Hepatocyte (in vitro differentiated cells): ENCODE measurements at regions not wholly inside any gene's neighbourhood (a gene's known extent, or its start where the extent isn't known, plus 50 kb on each side); places are given as distances from the start of the nearest gene placed in this dataset.
"Not testable (repeated sequence)": the region's sequence is repeated elsewhere in the genome, so short reads cannot be mapped to it uniquely, and the experiment has no call there.

Source experiments
- DNase-seq: peaks from one replicate; pipeline ENCODE4 v3.0.0-alpha.2; 2016; ENCODE audit warnings: low spot score
- H2AFZ ChIP-seq: fragments of 200-600 bp; sonication (generic); 2 replicates; pipeline ENCODE4 v1.6.0; 2016; ENCODE audit warnings: antibody characterized with exemption, mild to moderate bottlenecking
- H3K27ac ChIP-seq: fragments of 200-600 bp; sonication (generic); 2 replicates; pipeline ENCODE4 v1.5.1; 2016; ENCODE audit warnings: mild to moderate bottlenecking
- H3K27me3 ChIP-seq: fragments of 200-600 bp; sonication (generic); 2 replicates; pipeline ENCODE4 v1.6.1; 2016
- H3K36me3 ChIP-seq: fragments of 200-600 bp; sonication (generic); replicated peaks from 2 replicates; pipeline ENCODE4 v1.5.1; 2016; ENCODE audit warnings: low read depth; ENCODE audit not compliant: insufficient read depth
- H3K4me1 ChIP-seq: fragments of 200-600 bp; sonication (generic); 2 replicates; pipeline ENCODE4 v1.5.1; 2016; ENCODE audit warnings: mild to moderate bottlenecking, moderate library complexity; ENCODE audit not compliant: insufficient read depth
- H3K4me2 ChIP-seq: fragments of 200-600 bp; sonication (generic); 2 replicates; pipeline ENCODE4 v1.6.0; 2016
- H3K4me3 ChIP-seq: fragments of 200-600 bp; sonication (generic); 2 replicates; pipeline ENCODE4 v1.5.1; 2016; ENCODE audit warnings: mild to moderate bottlenecking
- H3K79me2 ChIP-seq: fragments of 200-600 bp; sonication (generic); 2 replicates; pipeline ENCODE4 v1.6.0; 2017; ENCODE audit warnings: mild to moderate bottlenecking
- H3K9me2 ChIP-seq: fragments of 200-600 bp; sonication (generic); replicated peaks from 2 replicates; pipeline ENCODE4 v1.6.0; 2017; ENCODE audit warnings: mild to moderate bottlenecking; ENCODE audit not compliant: insufficient read depth
- H3K9me3 ChIP-seq: fragments of 200-600 bp; sonication (generic); 2 replicates; pipeline ENCODE4 v1.5.1; 2016; ENCODE audit warnings: low read depth, mild to moderate bottlenecking
- H4K20me1 ChIP-seq: fragments of 200-600 bp; sonication (generic); 2 replicates; pipeline ENCODE4 v1.6.0; 2016; ENCODE audit warnings: mild to moderate bottlenecking; ENCODE audit not compliant: insufficient read depth, poor library complexity, severe bottlenecking
- WGBS: methylation state at CpG from one replicate; pipeline ENCODE4 v1.1.6; 2016; ENCODE audit warnings: low lambda C conversion rate; ENCODE audit errors: missing lambda C conversion rate; 5-methylcytosine and 5-hydroxymethylcytosine counted together

DNA sequence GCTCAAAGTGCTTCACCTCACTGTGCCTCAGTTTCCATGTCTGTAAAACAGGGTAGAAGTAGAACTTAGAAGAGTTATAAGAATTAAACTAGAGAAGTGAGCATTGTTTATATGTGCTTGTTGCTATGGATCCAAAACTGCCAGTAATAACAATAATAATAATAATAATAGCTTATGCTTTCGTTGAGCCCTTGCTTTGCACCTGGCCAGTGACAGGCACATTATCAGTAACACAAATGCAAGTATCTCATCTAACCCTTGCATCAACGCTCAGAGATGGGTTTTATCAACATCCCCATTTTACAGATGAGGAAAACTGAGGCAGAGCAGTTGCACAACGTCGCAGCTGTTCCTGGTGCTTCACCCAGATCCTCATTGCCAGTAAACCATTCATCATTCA lies 125.0 kb downstream of the NPIPA8 start:
- WGBS, result 96% methylated on average over 4 of the region's 4 CpGs
- not testable (repeated sequence) for H3K27ac ChIP-seq

DNA sequence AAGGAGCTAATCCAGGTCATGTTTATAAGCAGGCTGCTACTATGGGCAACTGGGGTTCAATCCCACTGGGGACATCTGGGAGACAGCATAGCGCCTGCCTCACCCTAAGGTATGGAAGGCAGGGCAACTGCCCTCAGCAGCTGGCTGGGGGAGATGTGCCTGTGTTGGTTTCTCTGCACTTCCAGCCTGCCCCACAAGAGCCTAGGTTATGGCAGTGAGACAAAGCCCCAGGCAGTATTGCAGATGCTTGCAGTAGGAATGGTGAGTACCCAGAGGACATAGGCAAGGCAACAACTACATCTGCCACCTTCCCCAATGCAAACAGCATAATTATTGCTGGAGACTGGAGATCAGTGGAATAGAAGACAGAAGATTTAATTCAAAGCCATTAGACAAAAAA lies 131.8 kb downstream of the NPIPA8 start:
- H3K27me3 ChIP-seq, H4K20me1 ChIP-seq, H3K27ac ChIP-seq, H3K4me3 ChIP-seq, H3K9me2 ChIP-seq, H3K79me2 ChIP-seq, DNase-seq, H3K9me3 ChIP-seq, H2AFZ ChIP-seq, H3K4me2 ChIP-seq, H3K4me1 ChIP-seq, H3K36me3 ChIP-seq: not testable (repeated sequence)
- no CpG with 5 or more reads among the region's 1 CpG for WGBS

More for the DNA sequence above, 125.0 kb downstream of the NPIPA8 start:
- not testable (repeated sequence) for DNase-seq, H4K20me1 ChIP-seq, H3K79me2 ChIP-seq, H3K27me3 ChIP-seq, H3K4me1 ChIP-seq, H3K36me3 ChIP-seq, H2AFZ ChIP-seq, H3K9me2 ChIP-seq, H3K4me2 ChIP-seq, H3K9me3 ChIP-seq, H3K4me3 ChIP-seq

DNA sequence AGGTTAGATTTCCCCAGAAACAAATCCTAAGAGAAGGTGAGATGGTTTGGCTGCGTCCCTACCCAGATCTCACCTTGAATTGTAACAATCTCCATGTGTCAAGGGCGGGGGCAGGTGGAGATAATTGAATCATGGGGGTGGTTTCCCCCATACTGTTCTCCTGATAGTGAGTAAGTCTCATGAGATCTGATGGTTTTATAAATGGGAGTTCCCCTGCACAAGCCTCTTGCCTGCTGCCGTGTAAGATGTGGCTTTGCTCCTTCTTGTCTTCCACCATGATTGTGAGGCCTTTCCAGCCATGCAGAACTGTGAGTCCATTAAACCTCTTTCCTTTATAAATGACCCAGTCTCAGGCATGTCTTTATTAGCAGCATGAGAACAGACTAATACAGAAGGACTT lies 132.2 kb downstream of the NPIPA8 start:
- not testable (repeated sequence) for H3K4me1 ChIP-seq, H4K20me1 ChIP-seq, DNase-seq, H3K27me3 ChIP-seq, H3K27ac ChIP-seq, H3K9me2 ChIP-seq, H2AFZ ChIP-seq, H3K36me3 ChIP-seq, H3K4me3 ChIP-seq, H3K9me3 ChIP-seq, H3K4me2 ChIP-seq, H3K79me2 ChIP-seq
- WGBS, result 82% methylated on average over 3 of the region's 3 CpGs

DNA sequence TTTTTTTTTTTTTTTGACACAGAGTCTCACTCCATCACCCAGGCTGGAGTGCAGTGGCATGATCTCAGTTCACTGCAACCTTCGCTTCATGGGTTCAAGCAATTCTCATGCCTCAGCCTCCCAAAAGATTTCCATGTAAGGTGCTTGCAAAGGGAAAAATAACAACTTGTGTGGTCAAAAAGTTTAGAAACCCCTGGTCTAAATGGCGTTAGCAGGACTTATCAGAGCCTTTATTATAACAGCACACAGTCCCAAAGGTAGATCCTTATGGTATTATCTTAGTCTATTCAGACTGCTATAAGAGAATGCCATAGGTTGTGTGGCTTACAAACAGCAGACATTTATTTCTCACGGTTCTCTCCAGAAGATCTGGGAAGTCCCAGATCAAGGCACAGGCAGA lies 135.0 kb downstream of the NPIPA8 start:
- not testable (repeated sequence) for H3K36me3 ChIP-seq, H3K4me2 ChIP-seq, H3K9me3 ChIP-seq, H3K79me2 ChIP-seq, H3K27me3 ChIP-seq, H3K4me3 ChIP-seq, H4K20me1 ChIP-seq, H3K9me2 ChIP-seq, H2AFZ ChIP-seq, H3K27ac ChIP-seq, H3K4me1 ChIP-seq, DNase-seq
- 91% methylated on average over 3 of the region's 3 CpGs for WGBS

DNA sequence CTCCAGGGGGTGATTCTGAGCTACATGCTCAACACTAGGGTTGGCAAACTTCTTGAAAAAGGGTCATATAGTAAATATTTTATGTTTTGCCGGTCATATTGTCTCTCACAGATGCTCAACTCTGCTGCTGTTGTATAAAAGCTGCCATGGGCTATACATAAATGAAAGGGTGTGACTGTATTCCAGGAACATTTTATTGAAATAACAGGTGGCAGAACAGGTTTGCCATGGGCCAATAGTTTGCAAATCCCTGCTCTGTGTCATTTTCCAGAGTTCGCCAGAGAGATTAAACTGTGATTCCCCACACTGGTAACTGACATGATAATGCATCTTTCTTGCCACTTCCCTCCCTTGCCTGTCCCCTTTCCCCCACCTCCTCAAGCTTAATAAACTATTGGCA lies 144.1 kb downstream of the NPIPA8 start:
- WGBS, result 85% methylated on average over 2 of the region's 2 CpGs

DNA sequence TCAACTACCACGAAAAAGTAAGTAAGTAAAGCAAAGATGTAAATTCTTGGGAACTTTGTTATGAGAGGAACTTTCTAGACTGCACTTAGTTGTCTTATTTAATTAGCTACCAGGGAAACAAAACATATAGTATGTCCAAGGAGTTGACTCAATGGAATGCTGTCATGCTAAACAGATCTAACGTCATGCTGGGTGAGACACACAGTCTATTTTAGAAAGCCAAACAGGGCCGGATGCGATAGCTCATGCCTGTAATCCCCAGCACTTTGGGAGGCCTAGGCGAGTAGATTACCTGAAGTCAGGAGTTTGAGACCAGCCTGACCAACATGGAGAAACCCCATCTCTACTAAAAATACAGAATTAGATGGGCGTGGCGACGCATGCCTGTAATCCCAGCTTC lies 146.4 kb downstream of the NPIPA8 start:
- not testable (repeated sequence) for H3K9me3 ChIP-seq, H4K20me1 ChIP-seq, H3K27ac ChIP-seq, H3K4me1 ChIP-seq, H3K9me2 ChIP-seq, H3K36me3 ChIP-seq, H3K27me3 ChIP-seq, H3K4me2 ChIP-seq, H2AFZ ChIP-seq, H3K79me2 ChIP-seq, H3K4me3 ChIP-seq, DNase-seq
- 55% methylated on average over 1 of the region's 8 CpGs for WGBS

More for the DNA sequence above, 144.1 kb downstream of the NPIPA8 start:
- not testable (repeated sequence) for H3K4me3 ChIP-seq, H3K4me2 ChIP-seq, H3K36me3 ChIP-seq, H3K79me2 ChIP-seq, H4K20me1 ChIP-seq, H3K9me3 ChIP-seq, H3K27me3 ChIP-seq, DNase-seq, H3K4me1 ChIP-seq, H3K9me2 ChIP-seq, H3K27ac ChIP-seq, H2AFZ ChIP-seq

DNA sequence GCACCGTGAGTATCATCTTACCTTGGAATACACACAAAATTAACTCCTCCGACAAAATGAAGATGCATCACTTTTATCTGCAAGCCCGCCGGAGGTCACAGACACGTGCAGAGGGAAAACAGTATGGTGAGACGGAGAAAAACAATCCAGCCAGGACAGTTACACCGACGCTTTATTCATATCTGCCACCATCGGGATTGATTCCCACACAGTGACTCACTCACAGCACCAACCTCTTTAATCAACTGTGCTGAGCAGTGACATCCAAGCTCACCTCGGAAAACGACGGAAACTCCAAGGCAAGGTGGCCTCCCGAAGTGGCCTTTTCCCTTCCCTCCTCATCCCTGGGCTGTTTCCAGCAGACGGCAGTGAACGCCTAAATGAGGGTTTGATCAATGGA lies 151.8 kb downstream of the NPIPA8 start:
- H3K9me3 ChIP-seq, H3K36me3 ChIP-seq, DNase-seq, H3K9me2 ChIP-seq, H3K4me3 ChIP-seq, H3K27me3 ChIP-seq, H3K27ac ChIP-seq, H3K79me2 ChIP-seq, H2AFZ ChIP-seq, H4K20me1 ChIP-seq, H3K4me1 ChIP-seq, H3K4me2 ChIP-seq: not testable (repeated sequence)
- 81% methylated on average over 6 of the region's 15 CpGs for WGBS

DNA sequence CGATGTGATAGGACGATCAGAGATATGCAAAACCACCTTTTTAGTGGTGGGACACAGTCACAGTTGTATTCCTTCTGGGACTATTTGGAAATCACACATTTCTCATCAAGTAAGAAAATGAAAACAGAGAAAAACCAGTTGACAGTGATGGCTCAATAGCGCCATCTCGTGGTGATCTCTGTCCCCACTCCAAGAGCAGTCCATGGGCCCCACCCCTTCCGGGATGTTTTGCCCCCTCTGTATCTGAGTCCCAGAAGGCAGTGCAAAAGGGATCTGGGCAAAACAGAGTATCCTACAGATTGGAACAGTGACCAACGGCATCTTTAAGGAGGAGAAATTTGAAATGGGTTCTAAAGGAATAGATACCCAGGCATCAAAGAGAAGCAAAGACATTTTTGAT lies 155.5 kb downstream of the NPIPA8 start:
- 39% methylated on average over 2 of the region's 6 CpGs for WGBS
- not testable (repeated sequence) for H3K36me3 ChIP-seq

DNA sequence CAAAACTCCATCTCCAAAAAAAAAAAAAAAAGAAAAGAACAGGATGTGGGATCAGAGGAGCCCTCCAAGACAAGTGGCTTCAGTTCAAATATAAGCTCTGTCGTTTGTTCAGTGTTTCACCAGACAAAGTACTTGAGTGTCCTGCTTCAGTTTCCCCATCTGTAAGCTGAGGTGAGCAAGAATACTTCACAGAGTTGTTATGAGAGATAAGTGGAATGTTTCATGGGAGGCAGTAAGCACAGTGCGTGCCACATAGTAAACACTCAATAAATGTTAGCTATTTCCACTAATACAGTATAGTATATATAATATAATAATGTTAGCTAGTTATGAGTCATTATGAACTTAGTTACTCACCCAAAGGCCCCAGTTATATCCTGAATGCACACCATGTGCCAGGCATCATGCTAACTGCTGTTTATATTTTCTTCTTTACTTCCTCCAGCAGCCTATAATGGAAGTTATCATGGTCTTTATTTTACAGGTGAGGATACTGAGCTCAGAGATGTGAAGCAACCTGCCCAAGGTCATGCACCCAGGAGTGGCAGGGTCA lies 162.5 kb downstream of the NPIPA8 start:
- H3K9me2 ChIP-seq, H3K79me2 ChIP-seq, DNase-seq, H3K27ac ChIP-seq, H3K4me1 ChIP-seq, H2AFZ ChIP-seq, H3K4me3 ChIP-seq, H3K4me2 ChIP-seq, H4K20me1 ChIP-seq, H3K36me3 ChIP-seq, H3K27me3 ChIP-seq, H3K9me3 ChIP-seq: not testable (repeated sequence)
- WGBS, result 83% methylated on average over 2 of the region's 2 CpGs

More for the DNA sequence above, 155.5 kb downstream of the NPIPA8 start:
- not testable (repeated sequence) for H3K4me2 ChIP-seq, H3K4me3 ChIP-seq, H3K9me3 ChIP-seq, H3K79me2 ChIP-seq, H3K9me2 ChIP-seq, H3K4me1 ChIP-seq, H4K20me1 ChIP-seq, H2AFZ ChIP-seq, H3K27me3 ChIP-seq, H3K27ac ChIP-seq, DNase-seq
